IMR-90 (cell line): ENCODE measurements at regions not wholly inside any gene's neighbourhood (a gene's known extent, or its start where the extent isn't known, plus 50 kb on each side); places are given as distances from the start of the nearest gene placed in this dataset.

Experiments
- ATAC-seq: fragments of 200-7000 bp; cut with Tn5 transposase; 2 replicates; pipeline ENCODE4 v1.9.1; 2020; ENCODE audit warnings: low read depth, mild to moderate bottlenecking, moderate library complexity
- BruUV-seq: library from RNA; stranded (reverse); fragments of 400-500 nt; replicated peaks from 2 replicates; lab custom pipeline; 2021; lab: Mats Ljungman, UMichigan
- CTCF ChIA-PET: fragments of 300-600 bp; formaldehyde crosslinking; extraction: SDS; loops from one replicate; lab custom pipeline; 2021; ENCODE audit warnings: antibody characterized with exemption; lab: Yijun Ruan, JAX
- POLR2A ChIA-PET: fragments of 300-600 bp; sonication (Branson Sonifier 250); formaldehyde crosslinking; loops from one replicate; lab custom pipeline; 2022; ENCODE audit warnings: antibody characterized with exemption; ENCODE audit not compliant: unreplicated experiment; lab: Charles Lee
- DNase-seq: peaks from one replicate; pipeline ENCODE4 v3.0.0; 2013
- H2AFZ ChIP-seq: replicated peaks from 2 replicates; pipeline ENCODE3; 2013; ENCODE audit warnings: low read length, mild to moderate bottlenecking; ENCODE audit not compliant: poor library complexity
- H2AK5ac ChIP-seq: 2 replicates; pipeline ENCODE4 v1.6.1; 2013; ENCODE audit warnings: low read depth, low read length, inconsistent platforms
- H2AK9ac ChIP-seq: replicated peaks from 2 replicates; pipeline ENCODE3; 2013; ENCODE audit warnings: mild to moderate bottlenecking, low read depth, low read length, moderate library complexity; ENCODE audit not compliant: poor library complexity
- H2BK120ac ChIP-seq: 2 replicates; pipeline ENCODE4 v1.6.1; 2013; ENCODE audit warnings: low read depth, low read length, inconsistent platforms
- H2BK15ac ChIP-seq: 3 replicates; pipeline ENCODE4 v1.6.1; 2013; ENCODE audit warnings: low read depth, low read length, inconsistent platforms
- H2BK20ac ChIP-seq: 2 replicates; pipeline ENCODE4 v1.6.1; 2013; ENCODE audit warnings: low read depth, mild to moderate bottlenecking, inconsistent platforms, low read length, moderate library complexity
- H2BK5ac ChIP-seq: 2 replicates; pipeline ENCODE4 v1.6.1; 2013; ENCODE audit warnings: mild to moderate bottlenecking, low read depth, low read length, inconsistent platforms; ENCODE audit not compliant: poor library complexity, severe bottlenecking
- H3K14ac ChIP-seq: replicated peaks from 2 replicates; pipeline ENCODE4 v1.6.1; 2013; ENCODE audit warnings: low read depth, low read length, inconsistent platforms
- H3K18ac ChIP-seq: 2 replicates; pipeline ENCODE4 v1.6.1; 2013; ENCODE audit warnings: low read depth, low read length, control low read depth
- H3K23ac ChIP-seq: 2 replicates; pipeline ENCODE4 v1.6.1; 2013; ENCODE audit warnings: low read depth, low read length, inconsistent platforms
- H3K27ac ChIP-seq: 2 replicates; pipeline ENCODE4 v1.5.1; 2013; ENCODE audit warnings: mild to moderate bottlenecking, control low read depth, low read length; ENCODE audit not compliant: insufficient read depth
- H3K27me3 ChIP-seq: 2 replicates; pipeline ENCODE4 v1.6.1; 2013; ENCODE audit warnings: low read length; ENCODE audit not compliant: control insufficient read depth, insufficient read depth
- H3K36me3 ChIP-seq: 2 replicates; pipeline ENCODE4 v1.6.1; 2013; ENCODE audit warnings: low read length, mixed read lengths; ENCODE audit not compliant: control insufficient read depth, insufficient read depth
- H3K4ac ChIP-seq: 2 replicates; pipeline ENCODE4 v1.6.1; 2013; ENCODE audit warnings: low read depth, low read length, inconsistent platforms
- H3K4me1 ChIP-seq: 2 replicates; pipeline ENCODE4 v1.6.1; 2013; ENCODE audit warnings: low read length, mixed read lengths; ENCODE audit not compliant: control insufficient read depth, insufficient read depth
- H3K4me2 ChIP-seq: 2 replicates; pipeline ENCODE4 v1.6.1; 2013; ENCODE audit warnings: low read depth, mild to moderate bottlenecking, control low read depth, low read length, moderate library complexity
- H3K4me3 ChIP-seq: 2 replicates; pipeline ENCODE4 v1.5.1; 2013; ENCODE audit warnings: low read depth, mild to moderate bottlenecking, control low read depth, low read length, moderate library complexity; ENCODE audit not compliant: insufficient read depth
- H3K56ac ChIP-seq: 2 replicates; pipeline ENCODE4 v1.6.1; 2013; ENCODE audit warnings: low read length, inconsistent platforms; ENCODE audit not compliant: insufficient read depth; ENCODE audit errors: extremely low read depth
- H3K79me1 ChIP-seq, 2 experiments: 2 replicates each; pipeline ENCODE4 v1.6.1; 2013; ENCODE audit warnings: low read length in 2 of 2, inconsistent platforms in 1 of 2, low read depth in 1 of 2
- H3K9ac ChIP-seq: 2 replicates; pipeline ENCODE4 v1.6.1; 2013; ENCODE audit warnings: low read depth, low read length, control low read depth
- H3K9me1 ChIP-seq: 2 replicates; pipeline ENCODE4 v1.6.1; 2013; ENCODE audit warnings: low read length, inconsistent platforms; ENCODE audit not compliant: insufficient read depth
- H3K9me3 ChIP-seq: 2 replicates; pipeline ENCODE4 v1.6.1; 2013; ENCODE audit warnings: low read length; ENCODE audit not compliant: control insufficient read depth, insufficient read depth
- H4K20me1 ChIP-seq: 2 replicates; pipeline ENCODE4 v1.6.1; 2013; ENCODE audit warnings: low read length, inconsistent platforms; ENCODE audit not compliant: insufficient read depth
- H4K5ac ChIP-seq: 2 replicates; pipeline ENCODE4 v1.6.1; 2013; ENCODE audit warnings: mild to moderate bottlenecking, low read depth, low read length, control low read depth
- H4K8ac ChIP-seq, 2 experiments: 2 replicates each; pipeline ENCODE4 v1.6.1; 2013; ENCODE audit warnings: low read depth in 2 of 2, low read length in 2 of 2, control low read depth in 1 of 2, inconsistent platforms in 1 of 2
- H4K91ac ChIP-seq: 2 replicates; pipeline ENCODE4 v1.6.1; 2013; ENCODE audit warnings: low read depth, low read length, inconsistent platforms; ENCODE audit not compliant: insufficient read depth
- BHLHE40 ChIP-seq: fragments of 150-350 bp; IDR thresholded peaks from 2 replicates; pipeline ENCODE4 v1.6.1; 2016; ENCODE audit warnings: mild to moderate bottlenecking, low read depth, low read length
- CEBPB ChIP-seq: IDR thresholded peaks from 2 replicates; pipeline ENCODE4 v1.6.1; 2012; ENCODE audit warnings: low read depth, low read length, improper control_type of control experiment
- FOS ChIP-seq: fragments of 150-350 bp; IDR thresholded peaks from 2 replicates; pipeline ENCODE4 v1.6.1; 2016; ENCODE audit warnings: low read depth, low read length
- MAFK ChIP-seq: IDR thresholded peaks from 2 replicates; pipeline ENCODE4 v1.6.1; 2012; ENCODE audit warnings: low read depth, low read length, improper control_type of control experiment
- RCOR1 ChIP-seq: IDR thresholded peaks from 2 replicates; pipeline ENCODE4 v1.6.1; 2012; ENCODE audit warnings: mild to moderate bottlenecking, low read length, improper control_type of control experiment; ENCODE audit not compliant: insufficient replicate concordance
- SMC3 ChIP-seq: fragments of 150-350 bp; IDR thresholded peaks from 2 replicates; pipeline ENCODE4 v1.6.1; 2016; ENCODE audit warnings: low read depth, mild to moderate bottlenecking, antibody characterized with exemption, low read length, moderate library complexity
- WGBS, 2 experiments: methylation state at CpG; one replicate each; pipeline versions ENCODE4 v1.1.5 to v1.1.7; 2013; ENCODE audit warnings: missing lambda C conversion rate in 2 of 2; ENCODE audit not compliant: insufficient read length in 1 of 2; ENCODE audit errors: extremely low coverage in 2 of 2; 5-methylcytosine and 5-hydroxymethylcytosine counted together
- dilution Hi-C: fragments of 300-500 bp; cut with HindIII; formaldehyde crosslinking; loops from one replicate; pipeline ENCODE4 v1.14.3; 2018; ENCODE audit warnings: low sequenced_read_pairs; ENCODE audit not compliant: unreplicated experiment
- in situ Hi-C: fragments of 300-500 bp; cut with MboI; formaldehyde crosslinking; loops from 3 replicates; pipeline ENCODE4 v1.14.3; 2019; ENCODE audit warnings: low sequenced_read_pairs, inconsistent platforms, mixed read lengths
- intact Hi-C: fragments of 100-400 bp; cut with micrococcal nuclease; formaldehyde crosslinking; loops from 2 replicates; pipeline ENCODE4 v1.10.0; 2022
- TF ChIP-seq, protein P1 (sequence below): fragments of 150-350 bp; IDR thresholded peaks from 2 replicates; pipeline ENCODE4 v1.6.1; 2016; ENCODE audit warnings: low read depth, mild to moderate bottlenecking, low read length, moderate library complexity, borderline replicate concordance

DNA sequence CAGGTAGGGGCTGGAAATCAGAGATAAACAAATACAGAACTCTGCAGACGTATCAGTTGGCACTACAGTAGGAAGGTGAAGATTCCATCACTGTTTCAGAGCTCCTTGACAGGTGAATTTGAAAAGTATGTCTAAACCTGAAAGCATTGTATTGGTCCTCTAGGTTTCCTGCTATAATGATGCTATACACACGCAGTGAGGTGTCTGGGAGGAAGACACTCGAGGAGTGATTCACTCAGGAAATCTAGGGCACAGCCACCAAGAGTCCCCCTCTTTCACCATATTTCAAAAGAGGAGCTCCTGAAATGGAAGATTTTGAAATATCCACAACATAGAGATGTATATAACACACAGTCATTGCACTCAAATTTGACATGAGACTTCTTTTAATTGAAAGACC lies 331.0 kb upstream of the DACH1 start:
- intact Hi-C loops (no loop called here), dilution Hi-C loops (no loop called here)

More for the DNA sequence above, 331.0 kb upstream of the DACH1 start:
- Histone ChIP-seq H3K27me3 (no peaks in the 10 kb centered on the region), H2BK120ac (no peak overlapping the region), H3K14ac (no peak overlapping the region), H3K23ac (no peak overlapping the region), H3K9ac (no peak overlapping the region), H2BK5ac (no peak overlapping the region), H2AFZ (no peak overlapping the region), H2AK5ac (no peak overlapping the region), H3K79me1 (no peaks in the 10 kb centered on the region), H2BK20ac (no peak overlapping the region), H3K27ac (no peak overlapping the region), H3K9me1 (no peaks in the 10 kb centered on the region), H3K9me3 (peaks cover 4% of the 10 kb centered on the region; the same call in 1 of the 2 replicates), H3K18ac (no peak overlapping the region), H3K4ac (no peak overlapping the region), H4K5ac (no peak overlapping the region), H4K91ac (no peak overlapping the region), H4K20me1 (no peaks in the 10 kb centered on the region), H3K56ac (no peak overlapping the region), H3K4me2 (no peak overlapping the region), H4K8ac (no peak overlapping the region), H3K4me3 (no peak overlapping the region), H2BK15ac (no peak overlapping the region), H3K4me1 (no peaks in the 10 kb centered on the region), H3K36me3 (no peaks in the 10 kb centered on the region), H2AK9ac (no peak overlapping the region)
- TF ChIP-seq CEBPB: no peak
- TF ChIP-seq, protein P1, sequence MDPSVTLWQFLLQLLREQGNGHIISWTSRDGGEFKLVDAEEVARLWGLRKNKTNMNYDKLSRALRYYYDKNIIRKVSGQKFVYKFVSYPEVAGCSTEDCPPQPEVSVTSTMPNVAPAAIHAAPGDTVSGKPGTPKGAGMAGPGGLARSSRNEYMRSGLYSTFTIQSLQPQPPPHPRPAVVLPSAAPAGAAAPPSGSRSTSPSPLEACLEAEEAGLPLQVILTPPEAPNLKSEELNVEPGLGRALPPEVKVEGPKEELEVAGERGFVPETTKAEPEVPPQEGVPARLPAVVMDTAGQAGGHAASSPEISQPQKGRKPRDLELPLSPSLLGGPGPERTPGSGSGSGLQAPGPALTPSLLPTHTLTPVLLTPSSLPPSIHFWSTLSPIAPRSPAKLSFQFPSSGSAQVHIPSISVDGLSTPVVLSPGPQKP: no peak
- TF ChIP-seq MAFK: no peak
- no peak for TF ChIP-seq SMC3
- no peak for TF ChIP-seq FOS
- TF ChIP-seq RCOR1: no peak
- TF ChIP-seq BHLHE40: no peak
- ATAC-seq (no peak), DNase-seq (no peak)
- WGBS, 2 experiments: no CpG with 5 or more reads among the region's 3 CpGs
- ChIA-PET POLR2A (no interaction called here), CTCF (no interaction called here)
- in situ Hi-C loops: no loop called here
- no TSS peak for BruUV-seq
